OCI-LY1 (cell line): ENCODE measurements at regions not wholly inside any gene's neighbourhood (a gene's known extent, or its start where the extent isn't known, plus 50 kb on each side); places are given as distances from the start of the nearest gene placed in this dataset.

Source experiments
- CTCF ChIP-seq: fragments of 200-600 bp; sonication (generic), shearing (Covaris generic); IDR thresholded peaks from 2 replicates; pipeline ENCODE4 v1.5.1; 2017; ENCODE audit warnings: mild to moderate bottlenecking, antibody characterized with exemption, low read length, moderate library complexity, mixed read lengths
- EZH2 ChIP-seq: fragments of 200-600 bp; sonication (generic), shearing (Covaris generic); IDR thresholded peaks from 2 replicates; pipeline ENCODE4 v1.8.0; 2017; ENCODE audit warnings: borderline replicate concordance, mixed run types, mild to moderate bottlenecking, antibody characterized with exemption, low read length, moderate library complexity, mixed read lengths

DNA sequence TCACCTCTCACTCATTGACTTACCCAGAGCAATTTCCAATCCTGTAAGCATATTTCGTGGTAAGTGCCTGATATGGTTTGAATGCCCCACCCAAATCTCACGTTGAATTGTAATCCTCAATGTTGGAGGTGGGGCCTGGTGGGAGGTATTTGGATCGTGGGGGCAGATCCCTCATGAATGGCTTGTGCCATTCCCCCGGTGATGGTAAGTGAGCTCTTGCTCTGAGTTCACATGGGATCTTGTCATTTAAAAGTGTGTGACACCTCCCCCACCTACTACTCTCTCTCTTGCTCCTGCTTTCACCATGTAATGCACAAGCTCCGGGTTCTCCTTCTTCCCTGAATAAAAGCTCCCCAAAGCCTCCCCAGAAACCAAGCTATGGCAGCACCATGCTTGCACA is 1165.5 kb downstream of the CDH12 start:
- TF ChIP-seq CTCF (no peak), EZH2 (no peak)
